ENCODE measurements at regions not wholly inside any gene's neighbourhood (a gene's known extent, or its start where the extent isn't known, plus 50 kb on each side); places are given as distances from the start of the nearest gene placed in this dataset.

- H3K4me1 ChIP-seq (ENCODE audit: control insufficient read depth in 1 of 2, insufficient read depth in 2 of 2, low read length in 2 of 2) = no peaks in the 10 kb centered on the region
- H4K20me1 ChIP-seq (ENCODE audit: insufficient read depth) = no peaks in the 10 kb centered on the region
- no peak overlapping the region for H2AFZ ChIP-seq (ENCODE audit: low read depth, low read length, poor library complexity, severe bottlenecking)
- H3K27me3 ChIP-seq (ENCODE audit: insufficient read depth, low read length) = no peaks in the 10 kb centered on the region
- ATAC-seq = no peak
- ChIA-PET RAD21 (ENCODE audit: low non-redundant PET in 1 of 2, low total read pairs in 2 of 2, uncharacterized antibody in 2 of 2, unreplicated experiment in 2 of 2) (no interaction called here), CTCF (no interaction called here), POLR2A (no interaction called here)
- no peaks in the 10 kb centered on the region for H3K9me3 ChIP-seq (ENCODE audit: control insufficient read depth in 1 of 2, insufficient read depth in 1 of 2, low read depth in 1 of 2, low read length in 2 of 2)
- no peak overlapping the region for H3K4me2 ChIP-seq (ENCODE audit: low read length)
- TF ChIP-seq POLR2AphosphoS5 (IDR thresholded peaks at IDR 0.05; ENCODE audit: low read depth, low read length) = no peak
- no peak for TF ChIP-seq SIN3A (IDR thresholded peaks at IDR 0.05; ENCODE audit: low read depth)
- TF ChIP-seq JUND (IDR thresholded peaks at IDR 0.05) = no peak
- TF ChIP-seq ELF1 (IDR thresholded peaks at IDR 0.05; ENCODE audit: borderline replicate concordance, low read depth) = no peak
- TF ChIP-seq REST (IDR thresholded peaks at IDR 0.05; ENCODE audit: low read depth) = no peak
- TF ChIP-seq MAX (IDR thresholded peaks at IDR 0.05) = no peak
- TF ChIP-seq EZH2 (IDR thresholded peaks at IDR 0.05) = no peak
- no peak for TF ChIP-seq EGR1 (IDR thresholded peaks at IDR 0.05; ENCODE audit: low read depth)
- no peak for TF ChIP-seq POLR2A (IDR thresholded peaks at IDR 0.05; ENCODE audit: borderline replicate concordance, extremely low read depth, insufficient read depth, insufficient read length)
- no peak for TF ChIP-seq ZBTB33 (IDR thresholded peaks at IDR 0.05; ENCODE audit: extremely low read depth, insufficient replicate concordance, low read length)
- no peak for TF ChIP-seq TCF7L2 (IDR thresholded peaks at IDR 0.05; ENCODE audit: borderline replicate concordance, extremely low read depth, insufficient read depth, insufficient read length)
- no peak for TF ChIP-seq CEBPB (IDR thresholded peaks at IDR 0.05; ENCODE audit: low read depth)
- no peak for TF ChIP-seq RAD21 (IDR thresholded peaks at IDR 0.05; ENCODE audit: low read depth)
- no peak for TF ChIP-seq ZNF274 (IDR thresholded peaks at IDR 0.05; ENCODE audit: low read depth, low read length)
- no peak for TF ChIP-seq SP1 (IDR thresholded peaks at IDR 0.05; ENCODE audit: low read depth)
- no TSS peak for BruUV-seq (replicated peaks)
- H3K9me2 ChIP-seq (ENCODE audit: insufficient read depth) = no peaks in the 10 kb centered on the region
- no peak overlapping the region for H3K4me3 ChIP-seq (replicated peaks in 1 of 2; ENCODE audit: low read depth in 1 of 2, low read length in 2 of 2)
- DNase-seq (ENCODE audit: low read depth, low spot score) = no peak
- H3K36me3 ChIP-seq (ENCODE audit: control insufficient read depth in 1 of 2, insufficient read depth in 2 of 2, low read length in 2 of 2) = no peaks in the 10 kb centered on the region
- intact Hi-C loops (cut with micrococcal nuclease) = no loop called here
- H3K9ac ChIP-seq (ENCODE audit: low read length) = no peak overlapping the region
- no peaks in the 10 kb centered on the region for H3K79me2 ChIP-seq (ENCODE audit: insufficient read depth, low read length)
- no peak overlapping the region for H3K27ac ChIP-seq (ENCODE audit: low read depth, low read length)
Measured at GRCh38 chr15:94066811-94067210, 164.6 kb upstream of the MCTP2 start.
